HL-60 (cell line): ENCODE measurements at regions not wholly inside any gene's neighbourhood (a gene's known extent, or its start where the extent isn't known, plus 50 kb on each side); places are given as distances from the start of the nearest gene placed in this dataset.
"Not testable (repeated sequence)": the region's sequence is repeated elsewhere in the genome, so short reads cannot be mapped to it uniquely, and the experiment has no call there.

Experiments used
- DNase-seq, 2 experiments: peaks; one replicate each; pipeline ENCODE4 v3.0.0-alpha.2; 2010 to 2020; ENCODE audit warnings: low read depth in 1 of 2, low spot score in 1 of 2
- H3K27ac ChIP-seq: fragments of 250-450 bp; sonication (Bioruptor Pico); replicated peaks from 2 replicates; pipeline ENCODE4 v1.5.1; 2020; ENCODE audit warnings: mild to moderate bottlenecking, moderate library complexity
- H3K27me3 ChIP-seq: fragments of 250-450 bp; sonication (Bioruptor Pico); 2 replicates; pipeline ENCODE4 v1.5.1; 2021; ENCODE audit warnings: mild to moderate bottlenecking, moderate library complexity; ENCODE audit not compliant: insufficient read depth, poor library complexity, severe bottlenecking
- H3K4me3 ChIP-seq: replicated peaks from 2 replicates; pipeline ENCODE4 v1.5.1; 2011; ENCODE audit warnings: mild to moderate bottlenecking, control low read depth, low read length; ENCODE audit not compliant: insufficient read depth
- GABPA ChIP-seq: IDR thresholded peaks from 2 replicates; pipeline ENCODE4 v1.6.1; 2012; ENCODE audit warnings: low read depth
- POLR2AphosphoS5 ChIP-seq: IDR thresholded peaks from 2 replicates; pipeline ENCODE4 v1.6.1; 2012; ENCODE audit warnings: low read depth
- REST ChIP-seq: IDR thresholded peaks from 2 replicates; pipeline ENCODE4 v1.6.1; 2012; ENCODE audit warnings: low read depth; ENCODE audit not compliant: insufficient replicate concordance
- SPI1 ChIP-seq: IDR thresholded peaks from 2 replicates; pipeline ENCODE4 v1.6.1; 2012; ENCODE audit warnings: low read depth, mild to moderate bottlenecking, borderline replicate concordance
- TF ChIP-seq, protein P1 (sequence below): IDR thresholded peaks from one replicate; pipeline ENCODE4 v1.5.1; 2011; ENCODE audit warnings: low read length, control low read depth, inconsistent platforms; ENCODE audit not compliant: insufficient read depth

GRCh38 chr1:116292929-116293725, 79.9 kb upstream of the ATP1A1 start:
- Histone ChIP-seq H3K4me3 (no peak overlapping the region), H3K27ac (no peak overlapping the region), H3K27me3 (no peaks in the 10 kb centered on the region)
- no peak for DNase-seq
- TF ChIP-seq, protein P1, sequence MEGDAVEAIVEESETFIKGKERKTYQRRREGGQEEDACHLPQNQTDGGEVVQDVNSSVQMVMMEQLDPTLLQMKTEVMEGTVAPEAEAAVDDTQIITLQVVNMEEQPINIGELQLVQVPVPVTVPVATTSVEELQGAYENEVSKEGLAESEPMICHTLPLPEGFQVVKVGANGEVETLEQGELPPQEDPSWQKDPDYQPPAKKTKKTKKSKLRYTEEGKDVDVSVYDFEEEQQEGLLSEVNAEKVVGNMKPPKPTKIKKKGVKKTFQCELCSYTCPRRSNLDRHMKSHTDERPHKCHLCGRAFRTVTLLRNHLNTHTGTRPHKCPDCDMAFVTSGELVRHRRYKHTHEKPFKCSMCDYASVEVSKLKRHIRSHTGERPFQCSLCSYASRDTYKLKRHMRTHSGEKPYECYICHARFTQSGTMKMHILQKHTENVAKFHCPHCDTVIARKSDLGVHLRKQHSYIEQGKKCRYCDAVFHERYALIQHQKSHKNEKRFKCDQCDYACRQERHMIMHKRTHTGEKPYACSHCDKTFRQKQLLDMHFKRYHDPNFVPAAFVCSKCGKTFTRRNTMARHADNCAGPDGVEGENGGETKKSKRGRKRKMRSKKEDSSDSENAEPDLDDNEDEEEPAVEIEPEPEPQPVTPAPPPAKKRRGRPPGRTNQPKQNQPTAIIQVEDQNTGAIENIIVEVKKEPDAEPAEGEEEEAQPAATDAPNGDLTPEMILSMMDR, result no peak
- TF ChIP-seq POLR2AphosphoS5 (no peak), SPI1 (no peak), GABPA (no peak), REST (no peak)

DNA sequence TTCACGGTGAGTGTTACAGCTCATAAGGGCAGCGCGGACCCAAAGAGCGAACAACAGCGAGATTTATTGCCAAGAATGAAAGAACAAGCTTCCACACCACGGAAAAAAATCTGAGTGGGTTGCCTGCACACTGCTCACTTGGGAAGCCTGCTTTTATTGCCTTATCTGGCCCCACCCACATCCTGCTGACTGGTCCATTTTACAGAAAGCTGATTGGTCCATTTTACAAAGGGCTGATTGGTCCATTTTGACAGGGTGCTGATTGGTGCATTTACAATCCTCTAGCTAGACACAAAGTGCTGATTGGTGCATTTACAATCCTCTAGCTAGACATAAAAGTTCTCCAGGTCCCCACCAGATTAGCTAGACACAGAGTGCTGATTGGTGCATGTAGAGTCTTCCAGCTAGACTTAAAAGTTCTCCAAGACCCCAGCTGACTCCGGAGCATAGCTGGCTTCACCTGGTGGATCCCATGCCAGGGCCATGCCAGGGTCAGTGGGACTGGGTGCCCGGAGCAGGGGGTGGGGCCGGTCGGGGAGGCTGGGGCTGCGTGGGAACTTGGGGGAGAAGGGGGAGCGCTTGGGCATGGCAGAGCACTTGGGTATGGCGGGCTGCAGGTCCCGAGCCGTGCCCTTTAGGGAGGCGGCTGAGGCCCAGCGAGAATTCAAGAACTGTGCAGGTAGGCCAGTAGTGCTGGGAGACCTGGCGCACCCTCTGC, 75.4 kb upstream of the ATP1A1 start:
- Histone ChIP-seq H3K4me3 (no peak overlapping the region), H3K27me3 (no peaks in the 10 kb centered on the region), H3K27ac (no peak overlapping the region)
- DNase-seq, result no peak
- TF ChIP-seq SPI1, result no peak
- no peak for TF ChIP-seq REST
- TF ChIP-seq GABPA, result no peak
- TF ChIP-seq, protein P1, result no peak
- TF ChIP-seq POLR2AphosphoS5, result no peak

DNA sequence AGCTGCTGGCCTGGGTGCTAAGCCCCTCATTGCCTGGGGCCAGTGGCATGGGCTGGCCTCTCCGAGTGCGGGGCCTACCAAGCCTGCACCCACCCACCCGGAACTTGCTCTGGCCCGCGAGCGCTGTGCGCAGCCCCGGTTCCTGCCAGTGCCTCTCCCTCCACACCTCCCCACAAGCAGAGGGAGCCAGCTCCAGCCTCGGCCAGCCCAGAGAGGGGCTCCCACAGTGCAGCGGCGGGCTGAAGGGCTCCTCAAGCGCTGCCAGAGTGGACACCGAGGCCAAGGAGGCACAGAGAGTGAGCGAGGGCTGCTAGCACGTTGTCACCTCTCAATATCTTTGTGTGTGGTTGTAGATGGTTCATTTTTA, 74.8 kb upstream of the ATP1A1 start:
- not testable (repeated sequence) for DNase-seq, H3K27ac ChIP-seq, H3K4me3 ChIP-seq, H3K27me3 ChIP-seq

DNA sequence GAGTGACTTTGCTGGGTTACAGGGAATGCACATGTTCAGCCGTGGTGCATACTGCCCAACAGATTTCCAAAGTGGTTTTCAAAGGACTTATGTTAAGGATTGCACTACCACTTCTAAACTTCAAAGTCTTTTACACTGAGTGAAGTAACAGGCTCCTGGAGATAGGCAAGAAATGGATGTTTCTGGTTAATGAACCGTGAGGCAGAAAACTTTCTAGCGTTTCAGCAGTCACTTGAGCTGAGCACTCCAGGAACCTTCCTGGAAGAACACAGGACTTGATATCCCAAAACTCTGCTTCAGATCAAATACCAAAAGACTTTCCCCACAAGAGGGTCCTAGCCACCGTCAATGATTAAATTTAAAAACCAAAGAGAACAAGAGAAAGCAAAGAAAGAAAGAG, 74.3 kb upstream of the ATP1A1 start:
- H3K27me3 ChIP-seq, result no peaks in the 10 kb centered on the region
- TF ChIP-seq, protein P1, result no peak
- TF ChIP-seq SPI1, result no peak
- TF ChIP-seq GABPA, result no peak
- TF ChIP-seq REST, result no peak
- no peak for TF ChIP-seq POLR2AphosphoS5
- H3K27ac ChIP-seq, result no peak overlapping the region
- H3K4me3 ChIP-seq, result no peak overlapping the region
- DNase-seq, result no peak
